ENCODE measurements at regions not wholly inside any gene's neighbourhood (a gene's known extent, or its start where the extent isn't known, plus 50 kb on each side); places are given as distances from the start of the nearest gene placed in this dataset.
A peak's percentile ranks its signal among the peaks of the same experiment; 100 is the strongest.
"Not testable (repeated sequence)": the region's sequence is repeated elsewhere in the genome, so short reads cannot be mapped to it uniquely, and the experiment has no call there.

DNA sequence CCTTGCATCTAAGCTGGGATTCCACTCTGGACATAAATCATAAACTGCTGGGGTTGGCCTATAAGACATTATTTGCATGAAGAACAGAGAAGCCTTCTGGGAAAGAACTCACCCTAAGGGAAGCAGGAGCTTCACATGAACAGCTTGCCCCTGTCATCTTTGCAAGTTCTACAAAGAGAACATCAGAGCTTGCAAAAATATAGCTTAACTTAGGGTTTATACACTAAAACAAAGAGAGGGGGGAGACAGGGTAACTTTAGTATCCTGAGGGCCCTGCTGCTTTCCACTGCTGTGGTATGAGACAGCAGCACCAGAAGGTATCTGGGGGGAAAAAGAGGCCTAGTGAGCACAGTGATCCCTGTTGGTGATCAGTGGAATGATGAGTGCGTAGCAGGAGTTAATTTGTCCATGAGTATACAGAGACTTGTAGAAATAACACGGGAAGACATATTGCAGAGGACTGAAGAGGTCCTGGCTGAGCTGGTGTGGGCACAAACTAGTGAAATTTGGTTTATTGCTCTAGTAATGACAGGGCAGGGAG is 116.1 kb upstream of the TSC22D1 start:
- no peak for DNase-seq (ENCODE audit: extremely low read depth in 1 of 11, low read depth in 9 of 11, low spot score in 4 of 11)

DNA sequence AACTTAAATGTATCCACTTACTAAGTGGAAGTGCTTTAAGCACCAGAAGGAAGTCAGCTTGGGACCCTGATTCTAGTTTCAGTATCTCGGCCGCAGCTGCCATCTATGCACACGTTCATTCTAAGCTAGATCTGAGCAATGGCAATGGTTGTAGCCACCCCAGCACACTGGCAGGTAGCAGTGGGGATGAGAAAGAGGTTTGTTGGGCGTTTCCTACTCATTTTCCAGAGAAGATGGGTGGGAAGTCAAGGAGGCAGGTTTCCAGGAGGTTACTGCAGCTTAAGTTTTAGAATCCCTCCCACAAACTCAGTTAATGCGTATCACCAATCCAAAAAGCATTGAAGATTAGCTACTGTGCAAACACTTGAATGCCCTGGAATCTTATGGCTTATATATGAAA is 114.2 kb upstream of the TSC22D1 start:
- no peak for DNase-seq (ENCODE audit: extremely low read depth in 1 of 11, low read depth in 9 of 11, low spot score in 4 of 11)

DNA sequence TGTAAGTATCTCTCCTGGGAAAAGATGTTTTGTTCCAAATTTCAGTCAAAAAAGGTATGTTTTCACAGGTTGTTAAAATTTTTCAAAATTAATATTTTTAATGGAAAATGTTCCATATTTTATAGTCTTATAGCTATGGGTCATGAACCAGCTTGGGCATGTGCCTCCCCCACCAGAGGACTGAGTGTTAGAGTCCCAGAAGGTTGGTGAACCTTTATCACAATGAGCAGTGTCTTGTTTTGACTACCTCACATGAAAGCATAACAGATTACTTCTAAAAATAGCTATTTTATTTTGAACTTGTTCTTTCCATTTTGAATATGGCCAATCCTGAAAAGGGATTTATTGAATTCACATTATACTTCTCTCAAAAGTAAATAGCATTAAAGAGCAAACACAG is 112.5 kb upstream of the TSC22D1 start:
- no peak for DNase-seq (ENCODE audit: extremely low read depth in 1 of 11, low read depth in 9 of 11, low spot score in 4 of 11)

DNA sequence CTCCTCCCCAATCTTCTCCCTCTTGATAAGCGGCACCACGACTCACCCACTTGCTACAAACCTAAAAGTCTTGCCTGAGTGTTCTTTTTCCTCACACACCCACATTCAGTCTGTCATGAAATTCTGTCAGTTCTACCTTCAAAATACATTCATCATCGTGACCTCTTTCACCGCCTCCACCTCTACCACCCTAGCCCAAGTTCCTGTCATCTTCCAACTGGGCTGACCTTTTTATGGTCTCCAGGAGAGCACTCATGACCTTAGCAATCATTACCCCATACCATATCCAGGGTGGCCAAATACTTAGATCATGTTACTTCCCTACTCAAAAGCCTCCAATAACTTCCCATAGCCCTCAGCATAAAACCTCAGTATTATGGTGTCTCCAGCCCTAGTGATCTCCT is 110.4 kb upstream of the TSC22D1 start:
- no peak for DNase-seq (ENCODE audit: extremely low read depth in 1 of 11, low read depth in 9 of 11, low spot score in 4 of 11)

DNA sequence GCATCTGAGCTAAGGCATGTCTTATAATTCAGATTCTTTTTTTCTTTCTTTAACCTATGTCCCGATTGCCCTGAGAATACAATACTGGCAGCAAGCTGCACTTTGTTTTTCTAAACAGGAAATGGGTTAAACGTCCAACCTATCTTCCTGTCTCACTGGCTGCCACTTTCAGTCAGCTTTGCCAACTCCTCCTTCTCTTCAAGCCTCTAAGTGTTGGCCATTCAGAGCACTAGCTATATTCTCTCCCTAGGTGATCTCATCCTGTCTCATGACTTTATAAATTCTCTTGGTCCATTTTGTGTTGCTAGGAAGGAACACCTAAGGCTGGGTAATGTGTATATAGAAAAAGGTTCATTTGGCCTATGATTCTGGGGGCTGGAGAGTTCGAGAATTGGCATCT is 109.5 kb upstream of the TSC22D1 start:
- DNase-seq (ENCODE audit: extremely low read depth in 1 of 11, low read depth in 9 of 11, low spot score in 4 of 11), result no peak

DNA sequence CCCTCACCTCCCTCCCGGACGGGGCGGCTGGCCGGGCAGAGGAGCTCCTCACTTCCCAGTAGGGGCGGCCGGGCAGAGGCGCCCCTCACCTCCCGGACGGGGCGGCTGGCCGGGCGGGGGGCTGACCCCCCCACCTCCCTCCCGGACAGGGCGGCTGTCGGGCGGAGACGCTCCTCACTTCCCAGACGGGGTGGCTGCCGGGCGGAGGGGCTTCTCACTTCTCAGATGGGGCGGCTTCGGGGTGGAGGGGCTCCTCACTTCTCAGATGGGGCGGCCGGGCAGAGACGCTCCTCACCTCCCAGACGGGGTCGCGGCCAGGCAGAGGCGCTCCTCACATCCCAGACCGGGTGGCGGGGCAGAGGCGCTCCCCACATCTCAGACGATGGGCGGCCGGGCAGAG is 106.3 kb upstream of the TSC22D1 start:
- not testable (repeated sequence) for DNase-seq (ENCODE audit: extremely low read depth in 1 of 11, low read depth in 9 of 11, low spot score in 4 of 11)

DNA sequence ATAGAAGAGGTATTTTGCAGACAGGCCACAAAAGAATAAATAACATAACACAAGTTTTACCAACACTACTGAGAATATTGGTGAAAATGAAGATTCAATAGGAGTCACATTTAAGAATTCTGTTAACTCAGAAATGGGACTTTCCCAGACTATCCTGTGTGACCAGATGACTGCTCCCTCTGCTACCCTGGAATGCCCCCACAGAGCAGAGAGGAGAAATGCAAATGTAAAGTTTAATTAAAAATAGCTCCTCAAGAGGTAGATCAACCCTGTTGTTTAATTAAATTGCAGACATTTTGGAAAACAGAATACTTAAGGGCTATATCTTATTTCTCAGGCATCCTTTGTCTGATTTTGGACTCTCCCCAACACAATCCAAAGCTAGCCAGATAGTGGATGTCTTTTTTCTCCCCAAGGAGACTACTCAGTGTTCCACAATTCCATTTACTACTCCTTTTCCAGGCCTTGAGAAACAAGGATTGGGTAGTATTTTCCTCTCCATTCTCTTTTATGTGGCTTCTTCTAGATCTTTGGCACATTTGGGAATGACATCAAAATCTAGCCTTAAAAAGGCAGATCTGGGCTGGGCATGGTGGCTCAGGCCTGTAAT is 104.7 kb upstream of the TSC22D1 start:
- DNase-seq (ENCODE audit: extremely low read depth in 1 of 11, low read depth in 9 of 11, low spot score in 4 of 11), result no peak

DNA sequence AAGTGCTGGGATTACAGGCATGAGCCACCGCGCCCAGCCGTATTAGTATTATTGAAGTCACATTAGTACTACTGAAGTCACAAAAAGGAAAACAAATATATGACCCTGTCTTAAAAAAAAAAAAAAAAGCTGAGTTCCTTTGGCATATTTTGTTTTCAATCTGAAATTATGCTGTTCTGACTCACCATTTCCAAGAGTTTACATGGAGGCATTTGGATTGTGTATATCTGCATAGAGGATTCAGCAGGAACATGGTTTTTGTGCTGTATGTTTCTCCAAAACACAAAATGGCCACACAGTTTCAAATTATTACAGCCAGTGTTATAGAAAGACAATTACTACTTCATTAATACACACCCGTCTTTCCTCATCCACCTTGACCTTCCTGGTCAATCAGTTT is 103.5 kb upstream of the TSC22D1 start:
- DNase-seq (ENCODE audit: extremely low read depth in 1 of 11, low read depth in 9 of 11, low spot score in 4 of 11), result no peak

DNA sequence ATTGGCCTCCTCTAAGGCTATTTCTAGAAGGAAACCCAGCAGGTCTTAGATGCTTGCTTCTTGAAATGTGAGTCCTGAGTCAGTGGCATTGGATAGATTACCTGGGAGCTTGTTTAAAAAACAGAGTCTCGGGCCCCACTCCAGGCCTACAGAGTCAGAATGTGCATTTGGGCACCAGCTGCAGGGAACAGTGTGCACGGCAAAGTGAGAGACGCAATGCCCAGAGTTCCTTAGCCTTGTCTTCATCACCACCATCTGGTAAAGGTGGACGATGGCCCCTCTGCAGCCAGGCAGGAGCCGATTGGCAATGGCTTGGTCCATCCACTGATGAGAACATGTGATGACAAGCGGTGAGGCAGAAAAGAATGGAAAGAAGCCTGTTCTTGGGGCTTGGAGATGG is 102.1 kb upstream of the TSC22D1 start:
- no peak for DNase-seq (ENCODE audit: extremely low read depth in 1 of 11, low read depth in 9 of 11, low spot score in 4 of 11)

DNA sequence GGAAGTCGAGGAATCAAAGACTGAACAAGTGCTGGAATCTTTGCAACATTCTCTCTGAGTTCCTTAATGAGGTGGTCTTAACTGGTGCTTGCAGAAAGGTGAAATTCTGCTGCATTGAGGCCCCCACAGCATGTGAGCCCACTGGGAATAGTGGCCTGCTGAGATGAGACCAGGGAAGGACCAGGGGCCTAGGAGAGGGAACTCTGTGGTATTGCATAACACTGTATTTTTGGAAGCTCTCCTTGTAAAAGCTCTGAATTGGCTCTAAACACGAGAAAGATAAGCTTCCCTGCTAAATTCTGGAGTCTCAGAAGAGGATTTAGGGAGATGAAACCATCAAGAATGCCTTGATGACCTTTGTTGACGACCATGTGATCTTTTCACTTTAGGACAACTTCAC is 100.4 kb upstream of the TSC22D1 start:
- no peak for DNase-seq (ENCODE audit: extremely low read depth in 1 of 11, low read depth in 9 of 11, low spot score in 4 of 11)

DNA sequence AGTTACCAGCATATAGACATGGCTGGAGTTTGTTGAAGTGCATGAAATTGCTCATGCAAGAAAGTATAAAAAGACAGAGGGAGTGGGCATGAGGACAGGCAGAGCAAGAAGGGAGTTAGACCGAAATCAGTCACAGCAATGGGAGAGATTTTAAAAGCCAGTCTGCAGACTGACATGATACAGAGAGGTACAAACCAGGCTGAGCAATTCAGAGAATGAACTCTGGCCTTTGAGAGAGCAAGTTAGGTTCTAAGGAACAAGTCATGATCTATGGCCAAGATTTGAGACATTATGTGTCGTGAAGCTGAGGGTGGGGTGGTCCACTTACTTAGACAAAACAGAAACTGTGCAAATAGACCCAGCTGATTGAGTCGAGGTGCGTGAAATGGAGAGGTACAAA is 93.4 kb upstream of the TSC22D1 start:
- DNase-seq (ENCODE audit: extremely low read depth in 1 of 11, low read depth in 9 of 11, low spot score in 4 of 11), result no peak

DNA sequence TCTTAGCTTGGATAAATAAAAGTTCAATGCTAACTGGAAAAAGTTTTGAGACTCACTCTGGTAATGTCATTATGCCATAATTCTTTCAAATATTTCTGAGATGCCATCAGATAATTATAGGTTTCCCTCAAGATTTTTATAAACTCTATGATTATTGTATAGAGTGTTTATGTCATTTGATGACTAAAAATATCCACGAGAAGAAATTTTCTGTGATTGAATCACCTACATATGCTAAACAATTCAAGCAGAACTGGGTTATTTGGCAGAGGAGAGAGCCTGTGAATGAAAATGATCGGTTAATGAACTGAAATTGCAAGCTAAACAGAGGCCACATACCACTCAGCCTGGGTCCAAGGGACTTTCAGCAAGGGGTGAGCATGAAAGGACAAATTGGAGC is 92.6 kb upstream of the TSC22D1 start:
- no peak for DNase-seq (ENCODE audit: extremely low read depth in 1 of 11, low read depth in 9 of 11, low spot score in 4 of 11)

DNA sequence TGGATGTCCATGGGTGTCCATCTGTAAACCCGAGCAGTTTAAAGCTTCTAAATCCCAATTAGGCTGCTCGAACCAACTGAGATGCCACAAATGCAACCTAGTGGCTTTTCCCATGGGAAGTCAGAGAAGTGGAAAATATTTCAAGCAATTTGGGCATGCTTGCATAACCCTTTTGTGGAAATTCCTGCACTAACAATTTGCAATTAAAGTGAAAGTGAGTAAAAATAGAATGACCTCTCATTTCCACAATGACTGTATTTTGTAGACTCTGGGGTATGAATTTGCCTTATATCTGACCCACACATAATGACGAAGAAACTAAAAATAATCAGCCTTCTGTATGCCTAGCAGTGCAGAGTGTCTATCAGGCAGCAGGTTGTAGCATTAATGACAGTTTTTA is 91.8 kb upstream of the TSC22D1 start:
- DNase-seq (ENCODE audit: extremely low read depth in 1 of 11, low read depth in 9 of 11, low spot score in 4 of 11), result peak in 3 of 11 donors; percentile 12 to 21 (median 17)

DNA sequence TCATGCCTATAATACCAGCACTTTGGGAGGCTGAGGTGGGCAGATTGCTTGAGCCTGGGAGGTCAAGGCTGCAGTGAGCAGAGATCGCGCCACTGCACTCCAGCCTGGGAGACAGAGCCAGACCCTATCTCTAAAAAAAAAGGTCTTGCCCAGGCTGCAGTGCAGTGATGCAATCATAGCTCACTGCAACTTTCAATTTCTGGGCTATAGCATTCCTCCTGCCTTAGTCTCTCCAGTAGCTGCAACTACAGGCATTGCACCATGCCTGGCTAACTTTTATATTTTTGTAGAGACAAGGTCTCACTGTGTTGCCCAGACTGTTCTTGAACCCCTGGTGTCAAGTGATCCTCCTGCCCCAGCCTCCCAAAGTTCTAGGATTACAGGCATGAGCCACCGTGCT is 90.4 kb upstream of the TSC22D1 start:
- DNase-seq (ENCODE audit: extremely low read depth in 1 of 11, low read depth in 9 of 11, low spot score in 4 of 11), result not testable (repeated sequence)

DNA sequence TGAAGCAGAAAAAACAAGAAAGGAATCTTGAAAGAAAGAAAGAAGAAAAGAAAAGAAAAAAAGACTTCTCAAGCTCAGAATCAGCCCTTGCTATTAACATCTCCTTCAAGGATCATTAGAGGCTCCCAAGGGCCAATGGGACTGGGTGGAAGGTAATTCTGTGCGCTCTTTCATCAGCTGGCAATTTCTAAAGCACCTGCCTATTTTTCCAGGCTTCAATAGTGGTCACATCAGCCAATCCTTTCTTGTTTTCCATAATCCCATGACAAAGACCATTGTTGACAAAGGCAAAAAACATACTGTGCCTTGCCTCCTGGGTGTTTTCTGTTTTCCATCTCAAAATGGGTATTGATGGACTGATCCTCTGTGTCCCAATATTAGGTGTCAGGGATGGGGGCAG is 88.2 kb upstream of the TSC22D1 start:
- no peak for DNase-seq (ENCODE audit: extremely low read depth in 1 of 11, low read depth in 9 of 11, low spot score in 4 of 11)

DNA sequence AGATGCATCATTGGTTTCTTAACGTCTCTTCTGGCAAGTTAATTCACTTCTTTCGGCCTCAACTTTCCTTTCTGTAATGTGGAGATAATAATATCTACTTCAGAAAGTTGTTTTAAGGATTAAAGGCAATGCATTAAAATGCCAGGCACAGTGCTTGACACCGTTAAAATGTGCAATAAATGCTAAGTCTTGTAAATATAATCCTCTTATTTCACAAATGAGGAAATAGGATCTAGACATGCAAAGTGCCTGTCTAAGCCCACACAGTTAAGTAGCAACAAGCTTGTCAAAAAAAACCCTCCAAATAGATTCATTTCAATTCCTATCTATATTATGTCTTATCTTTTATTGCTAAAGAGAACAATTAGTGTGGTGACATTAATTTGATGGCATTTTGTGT is 86.4 kb upstream of the TSC22D1 start:
- no peak for DNase-seq (ENCODE audit: extremely low read depth in 1 of 11, low read depth in 9 of 11, low spot score in 4 of 11)

DNA sequence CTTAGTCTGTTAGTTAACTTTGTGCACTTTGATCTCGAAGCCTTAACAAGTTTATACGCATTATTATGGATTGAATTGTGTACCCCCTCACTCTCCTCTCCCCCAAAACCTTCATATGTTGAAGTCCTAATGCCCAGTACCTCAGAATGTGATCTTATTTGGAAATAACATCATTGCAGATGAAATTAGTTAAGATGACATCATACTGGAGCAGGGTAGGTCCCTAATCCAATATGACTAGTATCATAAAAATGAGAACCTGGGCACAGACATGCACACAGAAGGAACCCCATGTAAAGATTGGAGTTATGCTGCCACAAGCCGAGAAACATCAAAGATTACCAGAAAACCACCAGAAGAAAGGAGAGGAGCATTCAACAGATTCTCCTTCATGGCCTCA is 85.8 kb upstream of the TSC22D1 start:
- DNase-seq (ENCODE audit: extremely low read depth in 1 of 11, low read depth in 9 of 11, low spot score in 4 of 11), result no peak

DNA sequence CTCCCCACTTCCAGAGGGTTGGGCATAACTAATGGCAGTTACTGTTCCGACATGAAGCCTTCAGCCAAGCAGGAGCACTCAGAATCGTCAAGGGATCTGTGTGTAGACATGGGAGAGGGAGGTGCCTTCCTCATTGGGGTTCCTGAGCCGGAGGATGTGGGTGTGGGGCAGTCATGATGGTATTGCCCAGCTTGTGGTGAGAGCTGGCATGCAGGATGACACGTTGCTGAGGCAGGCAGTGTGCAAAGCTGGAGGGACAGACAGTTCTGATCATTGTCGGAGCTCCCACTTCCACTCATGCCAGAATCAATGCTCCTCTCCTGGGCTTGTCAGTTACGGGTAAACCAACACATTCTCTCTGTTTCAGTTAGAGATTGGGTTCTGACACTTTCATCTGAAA is 83.9 kb upstream of the TSC22D1 start:
- no peak for DNase-seq (ENCODE audit: extremely low read depth in 1 of 11, low read depth in 9 of 11, low spot score in 4 of 11)

DNA sequence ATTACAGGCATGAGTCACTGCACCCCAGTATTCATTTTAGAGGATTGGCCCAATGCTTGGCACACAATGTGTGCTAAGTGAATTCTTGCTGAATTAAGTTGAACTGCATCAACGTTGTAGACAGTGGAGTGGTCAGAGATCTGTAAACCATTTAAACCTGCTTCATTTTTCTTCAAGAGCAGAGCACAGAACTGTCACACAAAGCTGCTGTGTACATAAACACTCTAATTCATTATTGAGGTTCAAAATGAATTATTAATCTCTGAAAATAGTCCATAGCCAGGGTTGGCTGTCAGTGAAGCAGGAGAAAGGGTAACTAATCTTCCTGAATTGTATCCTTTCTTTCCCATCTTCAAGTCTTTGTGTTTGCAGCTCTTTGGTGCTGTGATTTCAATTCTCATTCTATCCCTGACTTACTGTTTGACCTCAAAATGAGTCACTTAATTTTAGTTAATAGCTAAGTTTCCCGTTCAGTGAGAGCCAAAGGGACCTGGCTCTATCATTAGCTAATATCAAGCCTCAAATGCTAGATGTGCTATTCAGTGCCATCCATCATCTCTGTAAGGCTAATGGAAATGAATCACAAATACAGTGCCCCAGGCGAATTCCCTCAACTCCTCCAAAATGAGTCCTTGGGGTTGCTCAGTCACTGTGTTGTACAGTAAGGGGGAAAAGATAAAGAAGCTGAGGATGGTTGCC is 77.0 kb upstream of the TSC22D1 start:
- no peak for DNase-seq (ENCODE audit: extremely low read depth in 1 of 11, low read depth in 9 of 11, low spot score in 4 of 11)

DNA sequence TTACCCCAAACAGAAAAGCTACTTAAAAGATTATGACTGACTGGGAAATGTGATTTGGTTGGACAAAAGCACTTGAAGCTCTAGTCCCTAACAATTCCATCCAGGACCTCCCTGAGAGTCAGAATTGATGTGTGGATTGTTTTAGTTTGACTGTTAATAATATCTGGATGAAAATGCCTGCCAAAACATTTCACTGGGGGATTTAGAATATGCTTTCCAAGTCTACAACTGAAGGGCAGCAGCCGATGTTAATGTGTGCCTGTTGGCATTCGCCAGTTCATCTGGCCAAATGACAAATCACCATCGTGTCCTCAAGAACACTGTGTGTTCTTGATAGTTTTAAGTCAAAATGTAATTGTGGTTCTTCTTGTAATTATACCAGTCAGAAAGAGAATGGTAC is 76.0 kb upstream of the TSC22D1 start:
- DNase-seq (ENCODE audit: extremely low read depth in 1 of 11, low read depth in 9 of 11, low spot score in 4 of 11), result no peak

DNA sequence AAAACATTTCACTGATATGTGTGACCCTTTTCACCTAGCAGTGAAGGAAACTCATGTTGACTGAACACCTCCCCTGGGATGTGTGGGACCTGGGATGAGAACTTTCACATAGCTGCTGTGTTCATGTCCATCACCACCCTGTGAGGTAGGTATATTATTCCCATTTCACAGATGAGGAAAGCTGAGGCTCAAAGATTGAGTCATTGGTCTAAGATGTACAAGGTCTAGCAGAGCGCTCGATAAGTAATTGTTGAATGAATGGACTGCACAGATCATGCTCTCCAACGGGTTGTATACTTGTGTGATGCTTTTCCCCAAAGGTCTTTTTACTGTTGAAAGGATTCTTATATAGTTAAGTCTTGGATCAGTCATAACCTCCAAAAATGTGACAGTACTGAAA is 75.6 kb upstream of the TSC22D1 start:
- no peak for DNase-seq (ENCODE audit: extremely low read depth in 1 of 11, low read depth in 9 of 11, low spot score in 4 of 11)

Data from renal cortex interstitium (tissue), 11 donors.